HG02852 (cell line): ENCODE measurements at regions not wholly inside any gene's neighbourhood (a gene's known extent, or its start where the extent isn't known, plus 50 kb on each side); places are given as distances from the start of the nearest gene placed in this dataset.

Experiments
- ATAC-seq: cut with Tn5 transposase; IDR thresholded peaks from one replicate; pipeline ENCODE4 v1.9.1; 2021; ENCODE audit warnings: mild to moderate bottlenecking, moderate library complexity; ENCODE audit not compliant: unreplicated experiment

GRCh38 chr7:32152576-32152975, 82.4 kb upstream of the PDE1C start:
- no peak for ATAC-seq

GRCh38 chr7:32150589-32150988, 80.4 kb upstream of the PDE1C start:
- ATAC-seq: no peak

- ATAC-seq: no peak
Measured at GRCh38 chr7:32150039-32150438, 79.8 kb upstream of the PDE1C start.

GRCh38 chr7:32147546-32148268, 77.5 kb upstream of the PDE1C start:
- no peak for ATAC-seq

GRCh38 chr7:32145911-32146310, 75.7 kb upstream of the PDE1C start:
- ATAC-seq: no peak

- no peak for ATAC-seq
Measured at GRCh38 chr7:32144676-32145075, 74.5 kb upstream of the PDE1C start.

GRCh38 chr7:32143301-32143700, 73.1 kb upstream of the PDE1C start:
- ATAC-seq: no peak

- ATAC-seq: no peak
Measured at GRCh38 chr7:32142649-32143048, 72.4 kb upstream of the PDE1C start.

GRCh38 chr7:32140210-32140939, 70.2 kb upstream of the PDE1C start:
- ATAC-seq: no peak

GRCh38 chr7:32137059-32137458, 66.9 kb upstream of the PDE1C start:
- no peak for ATAC-seq

GRCh38 chr7:32131091-32131490, 60.9 kb upstream of the PDE1C start:
- ATAC-seq: no peak

GRCh38 chr7:32126843-32127242, 56.6 kb upstream of the PDE1C start:
- ATAC-seq: no peak
